OCI-M1 (cell line): ENCODE measurements at regions not wholly inside any gene's neighbourhood (a gene's known extent, or its start where the extent isn't known, plus 50 kb on each side); places are given as distances from the start of the nearest gene placed in this dataset.
"Not testable (repeated sequence)": the region's sequence is repeated elsewhere in the genome, so short reads cannot be mapped to it uniquely, and the experiment has no call there.

Source experiments
- DNase-seq: peaks from one replicate; lab custom pipeline; 2025; lab: John Stamatoyannopoulos, UW

DNA sequence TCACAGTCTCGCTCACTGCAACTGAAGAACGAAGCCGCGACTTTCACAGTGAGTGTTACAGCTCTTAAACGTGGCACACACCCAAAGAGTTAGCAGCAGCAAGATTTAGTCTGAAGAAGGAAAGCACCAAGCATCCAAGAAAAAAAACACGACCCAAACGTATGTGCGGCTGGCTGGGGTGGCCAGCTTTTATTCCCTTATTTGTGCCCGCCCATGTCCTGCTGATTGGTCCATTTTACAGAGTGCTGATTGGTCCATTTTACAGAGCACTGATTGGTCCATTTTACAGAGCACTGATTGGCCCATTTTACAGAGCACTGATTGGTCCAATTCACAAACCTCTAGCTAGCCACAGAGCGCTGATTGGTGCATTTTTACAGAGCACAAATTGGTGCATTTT, 323.0 kb upstream of the ATP10A start:
- DNase-seq = not testable (repeated sequence)

DNA sequence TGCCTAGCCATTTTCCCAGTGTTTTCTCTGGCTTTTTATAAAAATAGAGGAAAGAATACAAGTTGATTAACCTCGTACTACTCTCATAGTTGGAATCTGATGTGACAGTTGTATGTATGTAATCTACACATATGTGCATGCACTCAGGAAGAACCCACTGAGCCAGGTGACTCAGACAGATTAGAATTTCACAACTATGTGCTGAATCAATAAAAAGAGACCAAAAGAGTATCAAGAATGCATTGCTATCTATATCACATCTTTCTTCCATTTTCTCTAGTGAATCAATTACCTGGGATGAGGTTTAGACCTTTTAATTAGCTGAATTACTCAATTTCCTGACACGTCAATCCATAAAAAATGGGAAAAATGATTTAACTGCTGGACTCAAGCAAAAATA, 319.3 kb upstream of the ATP10A start:
- no peak for DNase-seq

DNA sequence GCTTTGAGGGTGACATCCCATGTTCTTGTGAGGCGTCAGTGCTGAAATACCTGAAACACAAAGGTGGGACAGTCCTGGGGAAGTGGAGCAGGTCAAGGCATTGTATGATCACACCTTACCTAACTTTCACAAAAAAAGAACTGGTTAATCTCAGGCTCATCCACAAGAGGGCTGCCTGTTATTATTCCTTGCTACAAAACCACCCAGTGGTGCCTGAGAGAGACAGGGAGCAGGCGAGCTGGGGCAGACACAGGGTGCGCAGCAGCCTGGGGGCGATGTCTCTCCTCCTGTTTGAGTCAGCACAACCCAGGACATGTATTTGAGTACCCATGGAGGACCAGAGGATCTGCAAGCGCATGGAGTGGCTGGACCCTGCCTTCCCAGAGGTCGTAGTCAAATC, 316.8 kb upstream of the ATP10A start:
- DNase-seq = no peak

DNA sequence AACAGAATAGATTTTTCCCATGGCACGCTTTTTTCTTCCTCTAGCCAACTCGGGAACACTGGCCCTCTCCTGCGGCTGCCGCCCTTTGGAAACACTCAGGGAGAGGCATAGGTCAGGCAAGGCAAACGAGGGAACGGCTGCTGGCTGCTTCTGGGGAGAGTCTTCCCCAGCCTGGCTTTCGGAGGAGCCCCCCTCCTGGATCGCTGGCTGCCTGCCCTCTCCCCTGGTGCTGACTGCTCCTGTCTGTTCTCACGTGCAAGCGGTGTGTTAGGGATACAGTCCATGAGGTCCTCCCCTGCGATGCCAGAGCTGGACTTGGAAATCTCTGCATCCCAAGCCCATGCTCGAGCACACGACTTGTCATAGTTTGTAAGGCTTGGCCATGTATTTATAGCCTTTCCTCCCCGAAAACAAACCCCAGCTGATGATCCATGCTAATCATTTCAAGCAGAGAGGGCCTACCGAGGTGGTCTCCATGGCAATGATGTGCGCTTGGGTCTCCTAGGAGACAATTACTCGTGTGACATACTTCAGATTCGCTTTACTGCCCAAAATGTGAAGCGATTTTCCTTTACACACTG, 315.6 kb upstream of the ATP10A start:
- DNase-seq = no peak

DNA sequence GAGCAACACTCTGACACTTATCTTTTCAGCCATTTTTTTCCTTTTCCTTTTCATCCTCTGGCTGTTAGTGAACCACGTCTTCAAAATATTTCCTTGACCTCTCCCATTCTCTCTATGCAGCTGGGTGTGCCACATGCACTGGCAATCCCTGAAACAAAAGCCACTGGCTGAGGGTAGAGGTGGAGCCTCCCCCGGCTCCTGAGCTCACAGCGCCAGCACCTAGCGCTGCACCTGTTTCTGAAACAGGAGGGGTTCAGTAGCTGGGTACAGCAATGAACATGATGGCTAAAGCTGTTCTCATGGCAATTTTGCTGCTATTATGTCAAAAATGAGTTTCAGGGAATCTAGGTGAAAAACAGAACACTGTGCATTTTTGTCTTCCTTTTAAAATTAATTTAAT, 314.7 kb upstream of the ATP10A start:
- no peak for DNase-seq

DNA sequence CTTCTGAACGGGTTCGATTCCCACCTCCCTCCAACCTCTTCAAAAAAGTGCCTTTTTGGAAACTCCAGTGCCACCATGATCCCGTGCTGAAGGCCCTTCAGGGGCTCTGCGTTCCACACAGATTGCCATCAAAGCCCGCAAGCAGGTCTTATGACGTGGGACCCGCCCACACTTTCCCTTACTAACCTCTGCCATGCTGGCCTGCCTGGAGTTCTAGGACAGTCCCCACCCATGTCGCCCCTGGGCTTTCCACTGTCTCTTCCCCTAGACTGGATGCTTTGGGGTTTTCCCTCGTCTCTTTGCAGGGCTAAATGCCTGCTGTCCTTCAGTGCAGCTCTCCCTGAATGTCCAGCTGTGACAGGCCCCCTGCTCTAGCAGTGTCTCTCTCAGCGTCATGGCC, 313.7 kb upstream of the ATP10A start:
- no peak for DNase-seq

DNA sequence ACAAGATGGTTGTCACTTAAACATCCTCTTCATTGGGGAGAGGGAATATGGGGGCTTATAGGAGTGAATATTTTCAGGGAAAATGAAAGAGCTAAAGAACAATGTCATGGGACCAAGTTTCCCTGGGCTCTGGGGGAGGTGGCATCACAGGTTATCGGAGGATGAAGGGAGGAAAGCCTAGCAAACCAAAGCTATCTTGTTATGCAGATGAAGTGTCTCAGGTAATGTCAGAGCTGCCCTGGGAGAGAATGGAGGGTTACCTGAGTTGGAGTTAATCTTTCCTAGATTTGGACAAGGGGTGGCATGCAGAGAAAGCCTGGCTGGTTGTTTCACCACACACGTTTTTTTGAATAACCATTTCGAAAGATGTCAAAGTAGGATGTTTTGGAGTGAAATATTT, 308.1 kb upstream of the ATP10A start:
- DNase-seq = no peak

DNA sequence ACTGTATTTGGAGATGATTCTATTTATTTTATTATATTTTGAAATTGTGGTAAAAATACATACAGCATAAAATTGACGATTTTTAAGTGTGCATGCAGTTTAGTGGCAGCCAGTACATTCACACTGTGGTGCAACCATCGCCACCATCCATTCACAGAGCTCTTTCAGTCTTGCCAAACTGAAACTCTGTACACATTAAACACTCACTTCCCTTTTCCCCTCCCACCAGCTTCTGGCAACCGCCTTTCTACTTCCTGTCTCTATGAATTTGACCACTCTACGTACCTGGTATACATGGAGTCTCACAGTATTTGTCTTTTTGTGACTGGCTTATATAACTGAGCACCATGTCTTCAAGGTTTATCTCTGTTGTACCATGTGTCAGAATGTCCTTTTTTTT, 303.3 kb upstream of the ATP10A start:
- peak; percentile 16 for DNase-seq

DNA sequence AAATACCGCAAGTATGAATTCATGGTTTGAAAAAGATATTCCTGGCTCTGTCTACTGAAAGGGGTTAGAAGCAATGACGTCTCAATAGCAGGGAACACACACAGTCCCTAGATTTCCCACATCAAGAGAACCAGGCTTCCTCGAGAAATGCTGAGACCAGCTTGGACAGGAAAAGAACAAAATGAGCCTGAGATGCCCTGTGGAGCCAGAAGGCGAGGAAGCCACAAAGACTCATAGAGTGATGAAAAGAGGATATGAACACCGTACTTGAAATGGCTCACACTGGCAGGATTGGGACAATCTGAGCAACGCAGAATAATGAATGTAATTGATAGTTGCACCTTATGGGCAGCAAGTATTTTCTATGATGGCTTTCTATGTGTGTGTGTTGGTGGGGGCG, 302.4 kb upstream of the ATP10A start:
- DNase-seq = no peak

DNA sequence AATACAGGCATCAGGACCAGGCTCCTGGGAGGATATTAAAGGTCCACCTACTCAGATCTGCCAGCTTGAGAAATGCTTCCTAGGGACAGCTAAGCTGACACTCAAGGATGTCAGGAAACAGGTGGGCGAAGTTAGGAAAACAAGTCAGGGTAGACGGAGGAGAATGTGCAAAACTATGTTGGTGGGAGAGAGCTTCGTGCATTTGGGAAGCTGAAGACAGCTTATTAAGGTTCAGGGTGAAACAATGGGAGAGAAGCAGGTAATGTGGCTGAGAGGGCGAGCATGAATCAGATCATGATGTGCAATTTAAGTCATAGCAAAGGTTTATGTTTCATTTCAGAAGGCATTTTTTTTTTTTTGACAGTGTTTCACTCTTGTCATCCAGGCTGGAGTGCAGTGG, 297.2 kb upstream of the ATP10A start:
- no peak for DNase-seq

DNA sequence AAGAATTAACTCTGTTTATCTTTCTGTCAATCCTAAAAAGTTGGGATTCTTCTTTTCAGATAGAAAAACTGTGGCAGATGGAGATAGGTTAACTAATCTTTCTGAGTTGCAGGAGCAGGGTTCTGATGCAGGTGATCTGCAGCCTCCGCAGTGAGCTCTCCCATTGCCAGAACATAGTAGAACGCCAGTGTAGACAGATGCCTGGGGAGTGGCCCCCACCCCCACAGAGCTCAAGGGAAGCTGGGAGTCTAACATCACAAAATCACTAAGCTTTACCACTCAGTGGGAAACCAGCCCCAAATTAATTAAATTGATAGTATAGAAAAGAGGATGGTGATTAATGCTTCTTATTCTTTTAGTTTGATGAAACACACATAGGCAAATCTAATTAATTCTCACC, 295.0 kb upstream of the ATP10A start:
- DNase-seq = no peak

DNA sequence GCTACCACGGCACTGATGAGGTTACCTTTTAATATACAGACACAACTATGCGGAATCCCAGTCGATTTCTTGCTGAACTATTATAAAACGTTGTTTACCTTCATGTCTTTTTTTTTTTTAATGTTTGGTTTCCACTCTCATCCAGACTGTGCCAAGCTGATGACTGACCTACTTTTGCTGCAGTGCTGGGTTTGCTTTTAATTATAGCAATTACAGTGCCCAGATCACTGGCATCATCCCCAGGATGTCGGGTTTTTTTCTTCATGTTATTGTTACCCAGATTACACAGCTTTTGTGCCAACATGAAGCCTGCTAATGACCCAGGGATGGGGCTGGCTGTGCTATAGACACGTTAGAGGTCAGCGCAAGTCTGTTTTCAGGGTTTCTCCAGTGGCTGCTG, 294.0 kb upstream of the ATP10A start:
- no peak for DNase-seq

DNA sequence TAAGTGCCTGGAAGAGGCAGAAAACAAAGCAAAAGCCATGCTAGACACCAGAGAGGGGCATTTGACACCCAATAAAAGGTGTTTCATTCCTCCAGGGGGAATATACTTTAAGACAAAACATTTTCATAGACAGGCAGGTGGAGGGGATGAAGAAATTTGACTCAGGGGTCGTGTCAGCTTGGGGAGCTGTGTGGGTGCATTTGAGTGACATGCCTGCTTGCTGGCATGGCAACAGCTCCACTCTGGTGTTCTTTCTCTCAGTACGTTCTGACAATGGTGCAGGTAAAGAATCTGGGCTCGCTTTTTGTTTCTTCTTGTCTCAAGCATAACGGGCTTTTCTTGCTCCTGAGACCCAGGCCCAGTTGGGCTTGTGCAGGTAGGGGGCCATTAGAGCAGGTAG, 292.9 kb upstream of the ATP10A start:
- DNase-seq = no peak

DNA sequence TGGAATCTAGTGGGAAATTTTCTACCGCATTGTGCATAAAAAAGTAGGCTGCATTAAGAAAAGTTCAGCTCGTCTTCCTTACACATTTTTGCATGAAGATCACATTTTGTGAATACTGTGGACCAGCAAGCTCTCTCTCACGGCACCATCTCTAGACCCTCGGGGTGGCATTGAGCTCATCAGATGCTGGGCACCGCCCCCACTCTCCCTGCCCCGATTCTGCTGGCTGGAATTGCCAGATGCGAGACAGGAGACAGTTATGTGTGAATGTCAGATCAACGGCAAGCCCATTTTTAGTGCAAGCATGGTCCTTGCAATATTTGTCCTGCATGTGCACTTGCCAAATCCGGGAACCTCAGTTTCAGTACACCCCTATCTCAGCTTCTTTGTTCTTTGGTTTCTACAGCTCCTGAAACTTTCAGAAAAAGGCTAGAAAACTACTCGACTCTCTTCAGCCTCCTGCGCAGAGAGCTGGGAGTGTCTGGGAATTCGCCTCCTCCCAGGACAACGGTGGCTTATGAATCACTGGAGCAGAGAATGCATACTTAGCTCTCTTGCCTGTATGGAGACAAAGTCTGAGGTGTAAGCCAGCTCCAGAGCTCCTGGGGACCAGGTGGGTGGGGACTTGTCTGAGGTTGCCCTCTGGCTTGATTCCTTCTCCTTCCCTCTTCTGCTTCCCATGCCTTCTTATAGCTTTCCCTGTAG, 285.2 kb upstream of the ATP10A start:
- no peak for DNase-seq

DNA sequence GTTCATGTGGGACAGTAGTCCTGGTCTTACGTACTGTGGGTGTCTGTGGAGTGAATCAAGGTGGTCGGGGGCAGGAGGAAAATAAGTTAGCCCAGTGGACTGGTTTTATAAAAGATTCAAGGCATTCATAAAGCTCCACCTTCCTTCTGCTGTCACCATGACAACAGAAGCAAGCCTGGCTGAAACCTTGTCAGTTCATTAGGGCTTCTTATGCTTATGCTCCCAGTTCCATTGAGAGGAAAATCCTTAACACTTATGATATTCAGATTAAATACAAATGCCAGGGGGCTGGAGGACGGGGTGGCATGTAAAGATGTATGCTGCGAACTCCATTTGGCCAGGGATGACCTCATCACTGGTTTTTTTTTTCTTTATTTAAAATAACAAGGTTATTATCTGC, 283.1 kb upstream of the ATP10A start:
- DNase-seq = no peak

DNA sequence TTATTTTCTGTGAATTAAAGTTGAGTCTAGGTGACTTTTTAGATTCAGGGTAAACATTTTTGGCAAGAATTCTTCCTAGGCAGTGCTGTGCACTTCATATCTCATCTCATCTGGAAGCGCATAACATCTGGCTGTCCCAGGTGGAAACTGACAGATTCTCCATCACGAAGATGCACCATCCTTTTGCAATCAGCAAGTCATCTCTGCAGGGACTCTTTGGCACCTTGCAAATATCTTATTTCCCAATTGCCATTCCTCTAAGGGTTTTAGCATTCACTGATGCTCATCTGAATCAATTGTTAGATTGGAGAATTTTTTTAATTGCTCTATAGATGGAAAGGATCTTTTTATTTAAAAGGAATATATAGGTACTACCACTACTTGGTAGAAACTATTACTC, 282.7 kb upstream of the ATP10A start:
- no peak for DNase-seq

DNA sequence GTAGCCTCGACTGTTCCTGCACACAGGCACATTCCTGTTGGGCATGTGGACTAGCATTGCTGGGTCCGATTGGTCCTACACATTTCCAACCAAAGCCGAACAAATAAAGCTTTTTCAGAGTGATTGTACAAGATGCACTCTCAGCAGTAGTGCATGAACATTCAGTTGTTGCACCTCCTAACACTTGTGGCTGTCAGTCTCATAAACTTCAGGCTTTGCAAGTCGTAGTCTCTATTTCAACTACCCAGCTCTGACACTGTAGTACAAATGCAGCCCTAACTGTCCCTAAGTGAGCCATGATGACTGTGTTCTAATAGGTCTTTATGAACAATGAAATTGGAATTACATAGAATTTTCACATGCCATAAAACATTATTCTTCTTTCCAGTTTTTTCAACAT, 281.7 kb upstream of the ATP10A start:
- DNase-seq = no peak

DNA sequence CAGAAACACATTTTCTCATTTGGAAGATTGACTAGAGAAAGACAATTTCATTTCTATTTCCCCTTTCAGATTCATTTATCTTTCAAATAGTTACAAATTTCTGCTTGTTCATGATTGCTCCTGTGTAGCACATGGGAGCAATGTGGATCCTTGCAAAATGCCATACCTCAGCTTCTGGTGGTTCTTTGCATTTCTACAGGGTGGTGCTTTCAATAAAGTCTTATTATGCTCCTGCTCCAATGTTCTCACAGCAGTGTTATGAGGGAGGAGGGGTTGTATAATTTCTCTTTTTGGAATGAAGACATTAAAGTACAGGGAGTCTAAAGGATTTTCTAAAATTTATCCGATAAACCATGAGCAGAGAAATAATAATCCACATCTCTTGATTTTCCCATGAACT, 280.1 kb upstream of the ATP10A start:
- no peak for DNase-seq

DNA sequence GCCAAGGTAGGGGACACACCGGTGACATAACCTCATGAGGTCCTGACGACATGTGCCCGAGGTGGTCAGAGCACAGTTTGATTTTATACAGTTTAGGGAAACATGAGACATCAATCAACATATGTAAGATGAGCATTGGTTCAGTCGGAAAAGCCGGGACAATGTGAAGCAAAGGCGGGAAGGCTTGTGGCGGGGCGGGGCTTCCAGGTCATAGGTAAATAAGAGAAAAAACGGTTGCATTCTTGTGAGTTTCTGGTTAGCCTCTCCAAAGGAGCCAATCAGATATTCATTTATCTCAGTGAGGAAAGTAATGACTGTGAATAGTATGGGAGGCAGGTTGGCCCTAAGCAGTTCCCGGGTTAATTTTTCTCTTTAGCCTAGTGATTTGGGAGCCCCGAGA, 271.7 kb upstream of the ATP10A start:
- DNase-seq = no peak

DNA sequence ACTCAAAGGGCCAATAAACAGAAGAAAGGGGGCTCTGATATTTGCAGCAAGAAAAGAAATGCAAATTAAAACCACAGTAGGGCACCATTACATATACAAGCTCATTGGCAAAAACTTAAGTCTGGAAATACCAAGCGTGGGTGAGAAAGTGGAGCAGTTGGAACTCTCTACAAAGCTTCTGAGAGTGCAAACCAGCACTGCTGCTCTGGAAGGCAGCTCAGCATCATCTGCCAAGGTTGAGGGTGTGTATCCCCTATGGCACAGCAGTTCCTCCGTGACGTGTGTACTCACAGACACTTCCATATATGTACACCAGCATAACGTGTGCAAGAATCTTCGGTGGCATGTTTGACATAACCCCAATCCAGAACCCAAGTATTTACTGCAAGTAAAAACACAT, 271.0 kb upstream of the ATP10A start:
- no peak for DNase-seq

DNA sequence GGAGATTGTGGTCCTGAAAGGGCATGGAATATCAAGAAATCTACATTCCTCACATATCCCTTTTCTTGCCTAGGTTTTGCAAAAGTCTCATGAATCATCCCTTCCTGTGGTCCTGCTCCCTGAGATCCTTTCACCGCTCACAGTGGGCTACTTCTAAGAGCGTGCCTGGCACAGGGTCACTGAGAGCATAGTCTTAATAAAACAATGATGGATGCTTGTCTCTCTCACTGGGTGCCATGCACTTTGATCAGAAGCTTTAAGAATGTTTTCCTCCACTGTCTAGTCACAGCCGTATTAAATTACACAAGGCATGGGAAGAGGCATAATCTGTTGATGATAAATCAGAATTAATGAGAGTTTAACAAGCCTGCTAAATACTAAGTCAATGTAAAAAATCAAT, 269.7 kb upstream of the ATP10A start:
- no peak for DNase-seq

DNA sequence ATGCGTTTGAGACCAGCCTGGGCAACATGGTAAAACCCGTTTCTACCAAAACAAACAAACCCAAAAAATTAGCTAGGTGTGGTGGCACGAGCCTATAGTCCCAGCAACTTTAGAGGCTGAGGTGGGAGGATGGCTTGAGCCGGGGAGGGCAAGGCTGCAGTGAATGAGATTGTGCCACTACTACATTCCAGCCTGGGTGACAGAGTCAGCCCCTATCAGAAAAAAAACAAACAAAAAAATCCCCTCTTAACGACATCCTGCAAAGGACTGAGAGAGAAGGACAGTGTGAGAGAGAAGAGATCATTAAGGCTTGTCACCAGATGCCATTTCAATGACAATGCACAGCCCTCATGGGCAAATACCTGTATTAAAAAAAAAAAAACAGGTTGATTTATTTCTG, 266.7 kb upstream of the ATP10A start:
- no peak for DNase-seq

DNA sequence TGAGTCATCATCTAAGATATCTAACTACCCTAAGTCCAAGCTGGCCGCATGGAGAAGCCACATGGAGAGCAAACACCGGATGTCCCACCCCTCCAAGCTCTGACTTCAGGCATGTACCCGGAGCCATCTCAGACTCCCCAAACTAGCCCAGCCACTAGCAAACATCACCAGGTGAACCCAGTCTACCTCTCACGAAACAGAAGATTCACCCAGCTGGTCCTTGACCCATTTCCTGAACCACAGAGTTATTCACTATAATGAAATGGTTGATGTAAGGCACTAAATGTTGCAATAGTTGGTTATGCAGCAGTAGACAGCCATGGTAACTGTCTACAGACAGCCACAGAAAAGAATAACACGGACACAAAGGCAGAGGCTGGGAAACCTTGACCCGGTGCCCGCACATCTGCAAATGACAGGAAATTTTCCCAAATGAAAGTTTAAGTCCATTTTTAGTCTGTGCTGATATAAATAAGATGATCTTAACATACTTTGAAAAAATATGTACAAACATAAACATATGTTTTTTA, 265.5 kb upstream of the ATP10A start:
- DNase-seq = no peak

DNA sequence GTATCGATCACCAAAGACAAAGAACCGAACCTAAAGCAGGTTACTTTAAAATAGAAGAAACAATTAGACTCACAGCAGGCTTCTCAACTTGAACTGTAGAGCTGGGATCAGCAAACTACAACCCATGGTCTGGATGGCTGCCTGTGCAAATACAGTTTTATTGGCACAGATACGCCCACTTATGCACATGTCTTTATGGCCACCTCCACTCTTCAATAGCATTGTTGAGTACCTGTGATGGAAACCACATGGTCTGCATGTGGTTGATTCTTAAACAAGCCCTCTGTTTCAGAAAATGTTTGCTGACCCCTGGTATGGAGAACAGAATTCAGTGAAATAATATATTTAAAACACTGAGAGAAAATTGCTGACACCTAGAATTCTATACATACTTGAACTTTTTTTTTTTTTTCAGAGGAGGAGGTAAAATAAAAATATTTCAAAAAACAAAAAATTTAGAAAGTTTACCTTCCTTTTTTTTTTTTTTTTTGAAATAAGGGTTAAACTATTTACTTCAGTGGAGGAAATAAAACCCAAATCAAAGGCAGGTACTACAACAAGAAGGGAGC, 263.8 kb upstream of the ATP10A start:
- DNase-seq = no peak
